ENCODE measurements at regions not wholly inside any gene's neighbourhood (a gene's known extent, or its start where the extent isn't known, plus 50 kb on each side); places are given as distances from the start of the nearest gene placed in this dataset.

DNA sequence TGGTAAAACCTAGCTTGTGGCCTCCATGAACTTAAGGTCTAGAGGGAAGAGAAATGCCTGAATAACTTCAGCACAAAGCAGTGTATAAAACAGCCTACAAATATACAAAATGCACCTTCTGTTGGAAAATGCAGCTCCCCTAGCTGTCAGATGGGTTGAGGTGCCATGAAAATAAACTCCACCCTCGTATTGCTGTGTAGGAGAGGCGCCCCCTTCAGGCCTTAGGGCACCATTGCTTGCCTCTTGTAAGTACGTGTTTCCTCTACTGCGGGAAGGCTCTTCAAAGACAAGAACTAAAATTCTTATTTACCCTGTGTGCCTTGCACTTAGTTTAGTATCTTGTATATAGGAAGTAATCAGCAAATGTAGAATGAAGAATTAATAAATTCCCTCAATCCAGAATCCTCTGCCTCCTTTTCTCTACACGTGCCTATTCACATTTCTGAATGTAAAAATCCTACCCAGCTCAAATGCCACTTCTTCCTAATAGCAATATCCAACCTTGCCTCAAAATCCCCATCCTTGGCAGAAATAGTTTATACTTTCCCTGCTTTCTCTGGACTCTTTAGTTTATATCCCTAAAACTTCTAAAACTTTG lies 393.7 kb upstream of the PDE4D start:
- peak; percentile 14 for DNase-seq (ENCODE audit: low spot score)
- TF ChIP-seq, protein P1, sequence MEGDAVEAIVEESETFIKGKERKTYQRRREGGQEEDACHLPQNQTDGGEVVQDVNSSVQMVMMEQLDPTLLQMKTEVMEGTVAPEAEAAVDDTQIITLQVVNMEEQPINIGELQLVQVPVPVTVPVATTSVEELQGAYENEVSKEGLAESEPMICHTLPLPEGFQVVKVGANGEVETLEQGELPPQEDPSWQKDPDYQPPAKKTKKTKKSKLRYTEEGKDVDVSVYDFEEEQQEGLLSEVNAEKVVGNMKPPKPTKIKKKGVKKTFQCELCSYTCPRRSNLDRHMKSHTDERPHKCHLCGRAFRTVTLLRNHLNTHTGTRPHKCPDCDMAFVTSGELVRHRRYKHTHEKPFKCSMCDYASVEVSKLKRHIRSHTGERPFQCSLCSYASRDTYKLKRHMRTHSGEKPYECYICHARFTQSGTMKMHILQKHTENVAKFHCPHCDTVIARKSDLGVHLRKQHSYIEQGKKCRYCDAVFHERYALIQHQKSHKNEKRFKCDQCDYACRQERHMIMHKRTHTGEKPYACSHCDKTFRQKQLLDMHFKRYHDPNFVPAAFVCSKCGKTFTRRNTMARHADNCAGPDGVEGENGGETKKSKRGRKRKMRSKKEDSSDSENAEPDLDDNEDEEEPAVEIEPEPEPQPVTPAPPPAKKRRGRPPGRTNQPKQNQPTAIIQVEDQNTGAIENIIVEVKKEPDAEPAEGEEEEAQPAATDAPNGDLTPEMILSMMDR (IDR thresholded peaks at IDR 0.05; ENCODE audit: extremely low read depth, missing control alignments): peak; percentile 21

DNA sequence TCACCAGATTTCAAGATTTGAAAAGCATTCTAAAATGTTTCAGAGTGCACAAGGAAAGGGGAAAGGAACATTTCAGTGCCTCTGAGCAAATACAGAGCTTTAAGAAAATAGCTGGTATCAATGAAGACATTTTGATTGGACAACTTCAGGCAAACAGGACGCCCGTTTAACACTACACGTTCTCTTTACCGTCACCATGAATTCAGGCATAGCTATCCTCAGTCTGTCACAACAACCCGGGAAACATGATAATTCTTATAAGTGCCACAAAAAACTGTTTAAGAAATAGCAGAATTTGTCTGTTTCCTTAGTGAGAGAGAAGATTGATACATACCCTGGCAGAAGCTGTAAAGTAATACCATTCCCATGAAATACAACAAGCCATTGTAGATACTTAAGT lies 392.4 kb upstream of the PDE4D start:
- TF ChIP-seq, protein P1 (IDR thresholded peaks at IDR 0.05; ENCODE audit: extremely low read depth, missing control alignments): no peak
- DNase-seq (ENCODE audit: low spot score): no peak

DNA sequence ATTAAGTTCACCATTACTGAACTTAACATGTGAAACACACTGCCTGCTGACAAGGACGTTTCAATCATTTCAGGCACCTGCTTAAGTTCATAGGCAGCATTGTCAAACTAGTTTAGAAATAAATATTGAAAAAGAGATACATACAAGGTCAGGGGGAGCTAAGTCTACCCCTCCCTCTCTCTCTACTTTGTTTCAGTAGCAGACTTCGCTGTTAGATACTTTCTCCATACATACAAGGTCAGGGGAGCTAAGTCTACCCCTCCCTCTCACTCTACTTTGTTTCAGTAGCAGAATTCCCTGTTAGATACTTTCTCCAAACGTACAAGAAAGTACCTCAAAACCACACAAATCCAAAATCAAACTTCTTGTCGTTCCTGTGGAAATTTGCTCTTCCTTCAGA lies 387.4 kb upstream of the PDE4D start:
- TF ChIP-seq, protein P1 (IDR thresholded peaks at IDR 0.05; ENCODE audit: extremely low read depth, missing control alignments): no peak
- DNase-seq (ENCODE audit: low spot score): no peak

DNA sequence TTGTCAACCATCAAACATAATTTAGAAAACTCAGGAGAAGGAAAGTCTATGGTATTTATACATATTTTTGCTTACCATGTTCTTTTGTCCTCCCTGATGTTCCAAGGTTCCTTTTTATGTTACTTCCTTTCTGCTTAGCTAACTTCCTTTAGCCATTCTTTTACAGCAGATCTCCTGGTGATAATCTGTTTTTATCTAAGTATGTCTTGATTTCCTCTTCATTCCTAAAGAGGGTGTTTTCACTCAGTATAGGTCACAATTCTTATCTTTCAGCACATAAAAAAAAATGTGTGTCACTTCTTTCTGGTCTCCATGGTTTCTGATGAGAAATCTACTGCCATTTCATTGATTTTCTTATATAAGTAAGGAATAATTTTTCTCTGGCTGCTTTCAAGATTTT lies 384.4 kb upstream of the PDE4D start:
- TF ChIP-seq, protein P1 (IDR thresholded peaks at IDR 0.05; ENCODE audit: extremely low read depth, missing control alignments): no peak
- no peak for DNase-seq (ENCODE audit: low spot score)

DNA sequence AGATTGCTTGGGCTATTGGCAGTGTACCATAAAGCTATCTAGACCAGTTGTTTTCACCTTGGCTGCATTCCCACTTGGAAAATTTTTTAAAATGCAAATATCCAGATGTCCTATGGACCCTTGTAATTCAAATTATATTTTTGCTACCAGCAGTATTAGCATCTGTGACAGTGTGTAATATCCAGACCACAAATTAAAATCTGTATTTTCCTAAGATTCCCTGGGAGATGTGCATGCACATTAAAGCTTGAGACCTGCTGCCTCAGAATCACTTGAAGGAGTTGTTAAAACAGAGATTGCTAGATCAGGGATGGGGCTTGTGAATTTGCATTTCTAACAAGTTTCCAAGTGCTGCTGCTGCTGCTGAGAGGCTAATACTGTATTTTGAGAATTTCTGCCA lies 381.2 kb upstream of the PDE4D start:
- no peak for DNase-seq (ENCODE audit: low spot score)
- TF ChIP-seq, protein P1 (IDR thresholded peaks at IDR 0.05; ENCODE audit: extremely low read depth, missing control alignments): no peak

DNA sequence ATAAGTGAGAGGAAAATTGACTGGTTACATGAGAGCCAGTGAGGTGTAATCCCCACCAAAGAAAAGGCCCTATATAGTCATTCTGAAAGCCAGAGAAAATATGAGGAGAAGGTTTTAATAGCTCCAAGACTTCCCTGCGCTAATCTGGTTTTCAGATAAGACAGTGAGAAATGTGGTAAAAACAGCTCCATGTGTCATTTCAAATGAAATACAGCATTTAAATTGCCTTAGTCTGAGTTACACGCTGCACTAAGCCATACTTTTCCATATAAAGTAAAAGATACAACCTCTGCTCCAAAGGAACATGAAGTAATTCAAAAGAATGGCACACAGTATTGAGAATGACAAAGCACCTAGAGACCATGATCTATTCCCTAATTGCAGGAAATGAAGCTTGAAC lies 378.0 kb upstream of the PDE4D start:
- TF ChIP-seq, protein P1 (IDR thresholded peaks at IDR 0.05; ENCODE audit: extremely low read depth, missing control alignments): no peak
- no peak for DNase-seq (ENCODE audit: low spot score)

DNA sequence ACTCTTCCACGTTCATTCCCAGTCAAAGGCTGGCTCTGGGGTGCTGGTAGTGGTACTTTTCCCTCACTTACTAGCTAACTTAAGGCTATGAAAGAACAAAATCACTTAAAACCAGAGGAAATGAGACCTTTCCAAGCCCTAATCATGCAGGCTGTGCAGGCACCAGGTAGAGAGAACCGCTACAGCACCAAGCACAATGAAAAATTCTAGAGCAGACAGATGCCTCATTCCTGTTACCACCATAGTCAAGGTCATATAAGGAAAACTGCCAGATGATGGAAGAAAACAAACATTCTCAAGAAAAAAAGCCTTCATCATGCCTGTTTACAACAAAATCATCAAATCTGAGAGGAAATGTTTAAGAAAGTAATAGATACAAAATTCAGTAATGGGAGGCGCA lies 374.4 kb upstream of the PDE4D start:
- DNase-seq (ENCODE audit: low spot score): no peak
- TF ChIP-seq, protein P1 (IDR thresholded peaks at IDR 0.05; ENCODE audit: extremely low read depth, missing control alignments): no peak

Measured in GM20000 (cell line).